ENCODE measurements at regions not wholly inside any gene's neighbourhood (a gene's known extent, or its start where the extent isn't known, plus 50 kb on each side); places are given as distances from the start of the nearest gene placed in this dataset.

DNA sequence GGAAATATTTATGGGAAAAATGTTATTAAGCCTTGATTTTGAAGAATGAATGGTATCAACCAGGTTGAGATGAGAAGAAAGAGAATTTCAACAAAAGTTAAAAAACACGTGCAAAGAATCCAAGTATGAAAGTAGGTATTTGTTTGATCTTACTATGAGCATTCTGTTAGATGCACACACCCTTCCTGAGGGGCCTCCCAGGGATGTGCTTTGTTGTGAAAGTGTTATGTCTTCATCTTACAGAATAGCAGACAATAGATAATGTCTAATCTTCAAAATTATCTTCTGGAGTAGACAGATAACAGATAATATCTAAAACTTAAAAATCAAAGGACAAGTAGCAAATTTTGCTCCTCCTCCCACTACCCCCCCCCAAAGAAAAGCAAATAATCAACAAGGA lies 155.2 kb upstream of the COL3A1 start:
- Mint-ChIP-seq H3K4me3 (no peak overlapping the region), H3K27ac (no peak overlapping the region), H3K9me3 (peaks cover 8% of the 10 kb centered on the region), H3K27me3 (no peaks in the 10 kb centered on the region), H3K36me3 (no peaks in the 10 kb centered on the region), H3K4me1 (ENCODE audit: low read depth in 2 of 2) (no peaks in the 10 kb centered on the region)
- no peak for ATAC-seq
- DNase-seq (ENCODE audit: low spot score), result no peak

DNA sequence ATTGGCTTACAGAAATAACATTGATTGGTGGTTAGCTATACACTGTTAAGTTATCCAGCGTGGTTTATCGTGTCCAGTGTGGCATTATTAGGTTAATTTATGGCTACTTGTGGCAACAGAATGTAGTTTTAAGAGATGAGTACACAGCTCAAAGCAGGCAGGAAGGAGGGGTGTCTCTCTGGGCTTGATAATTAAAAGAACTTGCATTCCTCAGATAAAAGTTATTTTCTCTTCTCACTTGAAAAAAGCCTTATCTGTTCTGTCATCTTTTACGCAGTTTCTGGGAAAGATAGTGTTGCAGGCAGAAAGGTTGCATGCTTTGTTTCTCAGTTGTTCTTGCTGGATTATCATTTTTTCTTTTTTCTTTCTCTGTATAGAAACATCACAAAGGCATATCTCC lies 154.4 kb upstream of the COL3A1 start:
- H3K36me3 Mint-ChIP-seq, result no peaks in the 10 kb centered on the region
- H3K27ac Mint-ChIP-seq, result no peak overlapping the region
- no peaks in the 10 kb centered on the region for H3K4me1 Mint-ChIP-seq (ENCODE audit: low read depth in 2 of 2)
- no peak for DNase-seq (ENCODE audit: low spot score)
- no peaks in the 10 kb centered on the region for H3K27me3 Mint-ChIP-seq
- H3K9me3 Mint-ChIP-seq, result peaks cover 8% of the 10 kb centered on the region
- H3K4me3 Mint-ChIP-seq, result no peak overlapping the region
- ATAC-seq, result no peak

DNA sequence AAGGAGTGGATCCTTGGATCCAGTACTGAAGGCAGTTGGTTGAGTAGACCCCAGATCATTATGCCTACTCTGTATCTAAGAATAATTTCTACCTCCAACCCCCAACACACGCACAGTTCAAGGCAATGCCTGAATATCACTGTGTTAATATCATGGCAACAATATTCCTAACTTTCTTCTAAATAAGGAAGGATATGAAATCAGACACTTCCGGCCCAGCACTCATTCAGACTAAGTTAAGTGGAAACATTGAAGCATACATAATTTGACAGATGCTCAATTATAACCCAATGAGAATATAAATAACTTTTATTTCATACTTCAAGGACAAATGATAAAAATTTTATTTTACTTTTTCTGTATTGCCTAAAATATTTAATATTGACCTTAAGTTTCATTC lies 153.6 kb upstream of the COL3A1 start:
- no peak overlapping the region for H3K4me3 Mint-ChIP-seq
- DNase-seq (ENCODE audit: low spot score) (no peak), ATAC-seq (no peak)
- H3K4me1 Mint-ChIP-seq (ENCODE audit: low read depth in 2 of 2), result no peaks in the 10 kb centered on the region
- no peak overlapping the region for H3K27ac Mint-ChIP-seq
- peaks cover 8% of the 10 kb centered on the region for H3K9me3 Mint-ChIP-seq
- H3K27me3 Mint-ChIP-seq, result no peaks in the 10 kb centered on the region
- no peaks in the 10 kb centered on the region for H3K36me3 Mint-ChIP-seq

DNA sequence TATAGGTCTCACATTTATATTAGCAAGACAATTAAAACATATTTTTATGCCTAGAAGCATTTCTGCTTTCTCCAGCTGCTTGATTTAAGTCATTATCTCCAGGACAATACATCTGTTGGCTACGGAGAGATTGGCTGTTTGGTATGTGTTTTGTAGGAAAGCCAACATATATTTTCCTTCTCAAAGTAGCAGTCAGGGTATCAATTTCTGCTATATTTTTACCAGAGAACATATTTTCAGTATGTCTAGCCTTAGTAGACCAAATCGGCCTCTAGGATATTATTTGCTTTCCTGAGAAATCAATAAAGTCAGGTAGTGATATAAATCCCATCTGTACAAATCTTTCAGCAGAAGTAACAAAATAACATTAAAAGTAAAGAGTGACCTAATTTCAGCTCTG lies 150.0 kb upstream of the COL3A1 start:
- Mint-ChIP-seq H3K36me3 (no peaks in the 10 kb centered on the region), H3K27ac (no peak overlapping the region), H3K9me3 (peaks cover 5% of the 10 kb centered on the region), H3K4me3 (no peak overlapping the region), H3K27me3 (no peaks in the 10 kb centered on the region), H3K4me1 (ENCODE audit: low read depth in 2 of 2) (no peaks in the 10 kb centered on the region)
- DNase-seq (ENCODE audit: low spot score), result no peak
- ATAC-seq, result no peak

DNA sequence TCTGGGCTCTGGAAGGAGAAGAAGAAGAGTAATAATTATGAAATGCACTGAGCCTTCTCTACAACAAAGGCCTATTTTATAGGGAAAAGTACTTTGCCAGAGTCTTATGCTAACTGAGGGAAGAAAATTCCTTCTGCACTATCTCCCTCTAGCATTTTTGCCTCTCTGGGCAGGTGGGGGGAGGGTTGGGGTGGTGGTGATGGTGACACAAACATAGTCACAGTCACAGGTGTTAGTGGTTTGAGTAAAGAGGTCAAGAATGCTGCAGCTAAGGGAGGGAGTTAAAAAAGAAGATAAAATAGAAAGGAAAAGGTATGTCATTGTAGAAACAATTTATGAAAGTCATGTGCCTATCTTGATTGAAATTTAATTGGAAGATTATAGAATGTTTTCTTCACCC lies 140.8 kb upstream of the COL3A1 start:
- ATAC-seq (no peak), DNase-seq (ENCODE audit: low spot score) (no peak)
- Mint-ChIP-seq H3K27me3 (no peaks in the 10 kb centered on the region), H3K4me1 (ENCODE audit: low read depth in 2 of 2) (no peaks in the 10 kb centered on the region), H3K27ac (no peak overlapping the region), H3K4me3 (no peak overlapping the region), H3K9me3 (peaks cover 17% of the 10 kb centered on the region), H3K36me3 (peaks cover 3% of the 10 kb centered on the region)

DNA sequence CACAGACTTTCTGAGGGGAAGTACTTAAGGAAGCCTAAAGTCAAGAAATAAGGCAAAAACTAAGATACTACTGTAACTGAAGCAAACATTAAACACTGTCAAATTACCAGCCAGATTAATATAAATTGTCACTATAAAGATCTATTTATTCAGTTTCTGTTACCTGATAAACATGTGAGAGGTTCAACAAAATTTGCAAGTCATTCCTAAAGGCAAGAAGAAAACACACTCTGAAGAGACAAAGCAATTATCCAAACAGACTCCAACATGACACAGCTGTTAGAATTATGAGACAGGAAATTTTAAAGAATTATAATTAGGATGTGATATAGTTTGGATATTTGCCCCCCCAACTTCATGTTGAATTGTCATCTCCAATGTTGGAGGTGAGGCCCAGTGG lies 140.4 kb upstream of the COL3A1 start:
- H3K4me3 Mint-ChIP-seq, result no peak overlapping the region
- ATAC-seq, result no peak
- H3K27me3 Mint-ChIP-seq, result no peaks in the 10 kb centered on the region
- no peak for DNase-seq (ENCODE audit: low spot score)
- H3K9me3 Mint-ChIP-seq, result peaks cover 22% of the 10 kb centered on the region
- no peak overlapping the region for H3K27ac Mint-ChIP-seq
- peaks cover 6% of the 10 kb centered on the region for H3K36me3 Mint-ChIP-seq
- H3K4me1 Mint-ChIP-seq (ENCODE audit: low read depth in 2 of 2), result no peaks in the 10 kb centered on the region

DNA sequence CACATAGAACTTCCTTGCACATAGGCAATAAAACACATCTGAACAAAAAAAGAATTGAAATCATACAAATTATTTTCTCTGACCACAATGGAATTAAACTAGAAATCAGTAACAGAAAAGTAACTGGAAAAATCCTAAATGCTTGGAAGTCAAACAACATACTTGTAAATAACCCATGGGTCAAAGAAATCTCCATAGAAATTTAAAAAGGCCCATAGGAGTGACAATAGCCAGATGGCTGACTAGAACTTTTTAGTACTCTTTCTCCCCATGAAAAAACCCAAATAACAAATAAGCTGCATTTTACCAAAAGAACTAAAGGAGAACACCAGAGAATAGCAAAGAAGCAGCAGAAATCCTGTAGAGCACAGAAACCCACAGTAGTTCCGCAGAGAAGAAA lies 139.2 kb upstream of the COL3A1 start:
- peaks cover 6% of the 10 kb centered on the region for H3K36me3 Mint-ChIP-seq
- no peak for ATAC-seq
- peaks cover 26% of the 10 kb centered on the region for H3K9me3 Mint-ChIP-seq
- no peaks in the 10 kb centered on the region for H3K4me1 Mint-ChIP-seq (ENCODE audit: low read depth in 2 of 2)
- no peak for DNase-seq (ENCODE audit: low spot score)
- no peak overlapping the region for H3K4me3 Mint-ChIP-seq
- H3K27me3 Mint-ChIP-seq, result no peaks in the 10 kb centered on the region
- H3K27ac Mint-ChIP-seq, result no peak overlapping the region

DNA sequence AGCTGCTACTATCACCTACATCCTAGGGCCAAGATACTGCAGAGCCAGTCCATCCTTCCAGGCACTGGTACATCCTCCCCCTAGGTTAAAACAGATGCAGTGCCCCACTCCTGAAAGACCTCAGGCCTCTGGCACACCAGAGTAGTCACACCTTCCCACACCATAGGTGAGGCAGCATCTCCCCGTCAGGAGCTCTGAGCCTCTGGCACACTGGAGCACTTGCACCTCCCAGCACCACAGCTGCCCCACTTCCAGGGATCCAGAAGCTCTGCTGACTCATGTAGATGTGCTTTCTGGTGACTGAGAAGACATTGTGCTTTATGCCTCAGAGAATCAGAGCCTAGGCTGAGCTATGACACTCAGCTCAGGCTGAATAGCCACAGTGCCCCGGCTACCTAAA lies 138.4 kb upstream of the COL3A1 start:
- no peak overlapping the region for H3K27ac Mint-ChIP-seq
- peaks cover 6% of the 10 kb centered on the region for H3K36me3 Mint-ChIP-seq
- peaks cover 26% of the 10 kb centered on the region for H3K9me3 Mint-ChIP-seq
- ATAC-seq (peak in 1 of 2 donors; percentile 41), DNase-seq (ENCODE audit: low spot score) (no peak)
- H3K4me3 Mint-ChIP-seq, result no peak overlapping the region
- H3K27me3 Mint-ChIP-seq, result no peaks in the 10 kb centered on the region
- H3K4me1 Mint-ChIP-seq (ENCODE audit: low read depth in 2 of 2), result no peaks in the 10 kb centered on the region

DNA sequence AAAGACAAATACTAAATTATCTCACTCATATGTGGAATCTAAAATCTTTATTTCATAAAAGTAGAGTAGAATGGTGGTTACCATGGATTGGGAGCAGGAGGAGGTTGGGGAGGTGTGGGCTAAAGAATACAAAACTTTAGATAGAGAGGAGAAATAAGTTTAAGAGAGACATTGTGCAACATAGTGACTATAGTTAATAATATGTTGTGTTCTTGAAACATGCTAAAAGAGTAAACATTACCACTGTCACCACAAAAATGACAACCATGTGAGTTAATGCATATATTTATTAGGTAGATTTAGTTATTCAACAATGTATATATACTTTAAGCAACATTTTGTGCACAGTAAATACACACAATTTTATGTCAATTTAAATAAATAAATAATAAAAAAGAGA lies 128.5 kb upstream of the COL3A1 start:
- no peak overlapping the region for H3K27ac Mint-ChIP-seq

DNA sequence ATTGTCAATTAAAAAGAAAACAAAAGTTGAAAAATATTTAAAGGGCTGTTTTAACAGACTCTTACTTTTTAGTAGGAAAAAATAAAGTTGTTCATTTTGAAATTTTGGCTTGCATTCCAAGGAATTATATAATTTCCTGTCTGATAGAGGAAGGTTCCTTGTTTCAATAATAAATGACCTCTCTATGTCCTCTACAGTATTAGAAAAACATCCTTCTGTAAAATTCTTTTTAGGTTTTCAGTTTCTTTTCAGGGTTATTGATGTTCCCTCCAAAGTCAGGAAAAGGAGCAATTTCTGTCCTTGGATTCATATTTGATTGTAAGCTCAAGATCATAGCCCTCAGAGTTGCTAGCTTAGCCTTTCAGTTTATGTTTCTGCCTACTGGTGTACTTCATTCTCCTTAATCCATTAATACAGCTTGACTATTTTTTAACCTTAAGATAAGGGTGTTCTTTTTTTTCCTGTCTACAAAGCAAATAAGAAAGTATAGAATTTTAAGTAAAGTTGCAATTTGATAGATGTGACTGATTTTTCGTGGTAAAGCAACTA lies 125.2 kb upstream of the COL3A1 start:
- DNase-seq (ENCODE audit: low spot score) (no peak), ATAC-seq (no peak)
- Mint-ChIP-seq H3K27ac (no peak overlapping the region), H3K4me3 (no peak overlapping the region), H3K9me3 (peaks cover 13% of the 10 kb centered on the region), H3K36me3 (no peaks in the 10 kb centered on the region), H3K27me3 (no peaks in the 10 kb centered on the region), H3K4me1 (ENCODE audit: low read depth in 2 of 2) (no peaks in the 10 kb centered on the region)

More for the DNA sequence above, 128.5 kb upstream of the COL3A1 start:
- ATAC-seq (no peak), DNase-seq (ENCODE audit: low spot score) (no peak)
- Mint-ChIP-seq H3K36me3 (no peaks in the 10 kb centered on the region), H3K9me3 (peaks cover 6% of the 10 kb centered on the region), H3K4me1 (ENCODE audit: low read depth in 2 of 2) (no peaks in the 10 kb centered on the region), H3K4me3 (no peak overlapping the region), H3K27me3 (no peaks in the 10 kb centered on the region)

DNA sequence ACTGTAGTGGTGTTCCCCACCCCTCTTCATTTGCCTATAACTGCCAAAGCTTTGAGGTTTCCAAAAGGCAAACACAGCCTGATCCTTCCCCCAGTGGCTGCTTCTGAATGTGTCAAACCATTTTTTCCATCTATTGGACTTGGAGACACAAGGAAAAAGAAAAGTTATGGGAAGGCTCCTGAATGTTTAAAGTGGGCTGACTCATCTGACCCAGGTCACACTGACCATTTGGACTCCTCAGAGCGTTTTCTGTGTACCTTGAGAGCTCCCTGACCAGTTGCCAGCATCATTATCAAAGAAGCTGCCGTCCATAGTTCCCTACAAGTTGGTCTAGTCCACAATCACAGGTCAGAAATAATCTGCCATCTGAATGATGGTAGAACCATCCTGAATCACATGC lies 123.4 kb upstream of the COL3A1 start:
- no peaks in the 10 kb centered on the region for H3K36me3 Mint-ChIP-seq
- no peak overlapping the region for H3K27ac Mint-ChIP-seq
- no peaks in the 10 kb centered on the region for H3K4me1 Mint-ChIP-seq (ENCODE audit: low read depth in 2 of 2)
- ATAC-seq (no peak), DNase-seq (ENCODE audit: low spot score) (no peak)
- no peak overlapping the region for H3K4me3 Mint-ChIP-seq
- H3K9me3 Mint-ChIP-seq, result peaks cover 19% of the 10 kb centered on the region
- H3K27me3 Mint-ChIP-seq, result no peaks in the 10 kb centered on the region

DNA sequence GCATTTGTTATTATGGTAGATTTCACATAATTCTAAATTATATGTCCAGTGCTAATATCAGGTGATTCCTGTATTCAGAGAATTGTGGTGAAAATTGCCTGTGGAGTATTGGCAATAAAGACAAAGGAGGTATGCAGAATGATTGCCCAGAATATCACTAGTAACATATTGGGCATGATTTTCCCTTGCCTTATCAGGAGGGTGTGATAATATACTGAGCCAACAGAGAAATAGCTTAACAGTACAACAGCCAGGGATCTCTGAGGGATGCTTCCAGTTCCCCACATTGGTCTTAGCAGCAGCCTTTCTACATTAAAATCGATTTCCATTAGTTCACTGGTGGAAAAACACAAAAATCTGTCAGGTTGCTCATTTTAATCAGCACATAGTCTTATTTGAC lies 122.9 kb upstream of the COL3A1 start:
- Mint-ChIP-seq H3K27me3 (no peaks in the 10 kb centered on the region), H3K4me3 (no peak overlapping the region), H3K9me3 (peaks cover 19% of the 10 kb centered on the region), H3K4me1 (ENCODE audit: low read depth in 2 of 2) (no peaks in the 10 kb centered on the region), H3K36me3 (no peaks in the 10 kb centered on the region), H3K27ac (no peak overlapping the region)
- ATAC-seq (no peak), DNase-seq (ENCODE audit: low spot score) (no peak)

DNA sequence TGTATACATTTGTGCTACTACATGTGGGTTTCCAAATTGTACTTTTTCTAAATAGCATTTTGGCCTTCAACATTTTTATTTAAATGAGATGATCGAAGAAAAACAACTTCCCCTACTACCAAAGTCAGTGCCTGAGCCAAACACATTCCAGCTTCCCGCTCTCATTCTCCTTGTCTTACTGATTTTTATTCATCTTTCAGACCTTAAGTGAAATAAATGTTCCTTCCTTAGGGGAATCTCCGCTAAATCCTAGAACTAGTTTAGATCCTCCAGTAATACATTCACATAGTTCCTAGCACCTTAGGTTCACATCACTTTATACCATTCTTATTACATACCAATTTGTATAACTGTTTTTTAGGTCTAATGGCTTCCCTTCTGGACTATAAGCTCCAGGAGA lies 122.3 kb upstream of the COL3A1 start:
- no peaks in the 10 kb centered on the region for H3K27me3 Mint-ChIP-seq
- H3K9me3 Mint-ChIP-seq, result peaks cover 19% of the 10 kb centered on the region
- no peak for ATAC-seq
- H3K36me3 Mint-ChIP-seq, result no peaks in the 10 kb centered on the region
- no peak overlapping the region for H3K27ac Mint-ChIP-seq
- H3K4me1 Mint-ChIP-seq (ENCODE audit: low read depth in 2 of 2), result no peaks in the 10 kb centered on the region
- DNase-seq (ENCODE audit: low spot score), result no peak
- H3K4me3 Mint-ChIP-seq, result no peak overlapping the region

DNA sequence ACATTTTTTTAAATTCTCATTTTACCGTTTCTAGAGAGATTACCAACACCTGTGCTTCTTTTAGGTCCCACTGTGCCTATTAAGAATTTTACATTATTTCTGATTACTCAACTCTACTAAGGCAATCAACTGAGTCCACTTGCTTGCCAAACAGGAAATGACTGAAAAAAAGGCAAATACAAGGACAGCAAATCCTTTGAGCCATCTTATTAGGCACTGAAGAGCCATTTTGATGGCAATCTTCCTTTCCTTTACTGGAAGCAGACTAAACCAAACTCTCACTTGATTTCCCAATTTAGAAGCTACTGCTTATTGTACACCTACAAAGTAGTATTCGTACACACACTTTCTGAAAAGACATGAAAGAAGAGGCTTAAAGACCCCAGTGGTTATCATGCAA lies 121.4 kb upstream of the COL3A1 start:
- no peaks in the 10 kb centered on the region for H3K4me1 Mint-ChIP-seq (ENCODE audit: low read depth in 2 of 2)
- no peak for ATAC-seq

DNA sequence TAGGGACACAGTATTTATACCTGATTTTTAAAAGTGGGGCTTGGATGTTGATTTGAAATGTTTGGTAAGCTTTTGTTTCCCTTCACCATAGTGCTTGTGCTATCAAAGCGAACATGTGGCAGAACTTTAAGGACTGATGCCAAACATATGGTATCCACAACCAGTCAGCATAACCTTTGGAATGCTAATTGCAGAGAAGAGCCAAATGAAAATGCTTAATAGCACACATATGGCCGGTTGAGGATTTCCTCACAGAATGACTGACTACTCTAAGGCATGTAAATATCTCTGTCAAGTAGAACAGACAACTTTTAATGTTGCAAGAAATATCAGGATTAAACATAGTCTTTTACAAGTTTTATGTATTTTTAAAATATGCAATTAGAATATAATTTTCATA lies 120.9 kb upstream of the COL3A1 start:
- Mint-ChIP-seq H3K27me3 (no peaks in the 10 kb centered on the region), H3K4me1 (ENCODE audit: low read depth in 2 of 2) (no peaks in the 10 kb centered on the region), H3K36me3 (no peaks in the 10 kb centered on the region), H3K4me3 (no peak overlapping the region), H3K27ac (no peak overlapping the region), H3K9me3 (peaks cover 18% of the 10 kb centered on the region)
- DNase-seq (ENCODE audit: low spot score), result no peak
- no peak for ATAC-seq

More for the DNA sequence above, 121.4 kb upstream of the COL3A1 start:
- peaks cover 21% of the 10 kb centered on the region for H3K9me3 Mint-ChIP-seq
- no peak overlapping the region for H3K4me3 Mint-ChIP-seq
- DNase-seq (ENCODE audit: low spot score), result no peak
- H3K36me3 Mint-ChIP-seq, result no peaks in the 10 kb centered on the region
- H3K27me3 Mint-ChIP-seq, result no peaks in the 10 kb centered on the region
- H3K27ac Mint-ChIP-seq, result no peak overlapping the region
